ENCODE measurements at regions not wholly inside any gene's neighbourhood (a gene's known extent, or its start where the extent isn't known, plus 50 kb on each side); places are given as distances from the start of the nearest gene placed in this dataset.

GRCh38 chr5:58312299-58312698 lies 147.6 kb downstream of the PLK2 start:
- TF ChIP-seq CTCF (IDR thresholded peaks at IDR 0.05; ENCODE audit: low read depth, low read length, missing input control) (no peak), GABPA (IDR thresholded peaks at IDR 0.05 in 1 of 2, conservative IDR thresholded peaks at IDR 0.05 in 1 of 2) (no peak)

Measured in liver (tissue), 3 donors.